Sigmoid colon (tissue), 6 donors: ENCODE measurements at regions not wholly inside any gene's neighbourhood (a gene's known extent, or its start where the extent isn't known, plus 50 kb on each side); places are given as distances from the start of the nearest gene placed in this dataset.

Experiments used
- DNase-seq: peaks from one replicate; pipeline ENCODE4 v3.0.0-alpha.2; 2019
- H3K27ac ChIP-seq, 4 donors: fragments of 200-600 bp; sonication (generic); one replicate each; pipeline ENCODE4 v1.5.1; 2016 to 2019; ENCODE audit warnings: mild to moderate bottlenecking in 1 of 4
- H3K27me3 ChIP-seq, 3 donors: fragments of 200-600 bp; sonication (generic); one replicate each; pipeline ENCODE4 v1.5.1; 2019; ENCODE audit warnings: mild to moderate bottlenecking in 1 of 3
- H3K36me3 ChIP-seq, 4 donors: fragments of 200-600 bp; sonication (generic); one replicate each; pipeline ENCODE4 v1.5.1; 2016 to 2019
- H3K4me1 ChIP-seq, 4 donors: fragments of 200-600 bp; sonication (generic); one replicate each; pipeline ENCODE4 v1.5.1; 2017 to 2019
- H3K4me3 ChIP-seq, 4 donors: fragments of 200-600 bp; sonication (generic); one replicate each; pipeline ENCODE4 v1.5.1; 2017 to 2019; ENCODE audit warnings: mild to moderate bottlenecking in 2 of 4, moderate library complexity in 1 of 4
- H3K9me3 ChIP-seq, 4 donors: fragments of 200-600 bp in 3 of 4; sonication (generic) in 3 of 4; one replicate each; pipeline versions ENCODE4 v1.5.1 to v1.6.1; 2013 to 2019
- CTCF ChIP-seq, 4 experiments: fragments of 450-650 bp in 3 of 4; fragments of 200-600 bp in 1 of 4; IDR thresholded peaks; one replicate each; pipeline ENCODE4 v1.5.1; 2016 to 2019; ENCODE audit warnings: antibody characterized with exemption in 4 of 4, mild to moderate bottlenecking in 3 of 4, moderate library complexity in 2 of 4
- EP300 ChIP-seq, 4 donors: sonication (generic); formaldehyde crosslinking; IDR thresholded peaks; one replicate each; pipeline ENCODE4 v1.6.1; 2017; ENCODE audit warnings: antibody characterized with exemption in 4 of 4
- POLR2A ChIP-seq, 2 donors: fragments of 450-650 bp; IDR thresholded peaks; one replicate each; pipeline ENCODE4 v1.6.1; 2016; ENCODE audit warnings: antibody characterized with exemption in 2 of 2, mild to moderate bottlenecking in 2 of 2, moderate library complexity in 2 of 2
- POLR2AphosphoS5 ChIP-seq, 4 donors: sonication (generic); formaldehyde crosslinking; IDR thresholded peaks; one replicate each; pipeline ENCODE4 v1.6.1; 2017; ENCODE audit warnings: antibody characterized with exemption in 4 of 4
- WGBS, 2 donors: extraction: QIAGEN DNeasy Blood & Tissue Kit; methylation state at CpG; one replicate each; pipeline ENCODE4 v1.1.7; 2013; 5-methylcytosine and 5-hydroxymethylcytosine counted together
- intact Hi-C: fragments of 100-400 bp; cut with DNase I; formaldehyde crosslinking; loops from one replicate; pipeline ENCODE4 v1.15.1; 2023
- donor health status: healthy with polysubstance abuse.
- donor health status: healthy.

GRCh38 chr18:27649621-27650020 is 464.5 kb upstream of the CHST9 start:
- WGBS, 2 donors, result 75 to 93% methylated on average over 3 of the region's 3 CpGs
- H3K4me3 ChIP-seq, result no peak overlapping the region
- DNase-seq, result no peak
- H3K9me3 ChIP-seq, result no peaks in the 10 kb centered on the region
- intact Hi-C loops, result no loop called here
- TF ChIP-seq CTCF (IDR thresholded peaks at IDR 0.05), result no peak
- no peak for TF ChIP-seq POLR2AphosphoS5 (IDR thresholded peaks at IDR 0.05)
- TF ChIP-seq POLR2A (IDR thresholded peaks at IDR 0.05), result no peak
- no peak for TF ChIP-seq EP300 (IDR thresholded peaks at IDR 0.05)
- no peak overlapping the region for H3K27ac ChIP-seq
- H3K4me1 ChIP-seq, result no peaks in the 10 kb centered on the region
- H3K27me3 ChIP-seq, result no peaks in the 10 kb centered on the region
- no peaks in the 10 kb centered on the region for H3K36me3 ChIP-seq

GRCh38 chr18:27645929-27646328 is 460.8 kb upstream of the CHST9 start:
- DNase-seq, result no peak
- H3K4me1 ChIP-seq, result no peaks in the 10 kb centered on the region
- H3K27me3 ChIP-seq, result no peaks in the 10 kb centered on the region
- H3K27ac ChIP-seq, result no peak overlapping the region
- WGBS, 2 donors, result 2 to 29% methylated on average over 1 of the region's 1 CpG
- no peaks in the 10 kb centered on the region for H3K9me3 ChIP-seq
- no peaks in the 10 kb centered on the region for H3K36me3 ChIP-seq
- no peak for TF ChIP-seq POLR2A (IDR thresholded peaks at IDR 0.05)
- no peak for TF ChIP-seq EP300 (IDR thresholded peaks at IDR 0.05)
- no peak for TF ChIP-seq POLR2AphosphoS5 (IDR thresholded peaks at IDR 0.05)
- no peak for TF ChIP-seq CTCF (IDR thresholded peaks at IDR 0.05)
- intact Hi-C loops, result no loop called here
- no peak overlapping the region for H3K4me3 ChIP-seq

GRCh38 chr18:27636576-27637085 is 451.5 kb upstream of the CHST9 start:
- no peak for TF ChIP-seq EP300 (IDR thresholded peaks at IDR 0.05)
- TF ChIP-seq POLR2AphosphoS5 (IDR thresholded peaks at IDR 0.05), result no peak
- TF ChIP-seq POLR2A (IDR thresholded peaks at IDR 0.05), result no peak
- no peak for TF ChIP-seq CTCF (IDR thresholded peaks at IDR 0.05)
- Histone ChIP-seq H3K27ac (no peak overlapping the region), H3K4me1 (no peaks in the 10 kb centered on the region), H3K27me3 (no peaks in the 10 kb centered on the region), H3K4me3 (no peak overlapping the region), H3K9me3 (no peaks in the 10 kb centered on the region), H3K36me3 (no peaks in the 10 kb centered on the region)
- 84 to 88% methylated on average over 9 of the region's 9 CpGs for WGBS, 2 donors
- intact Hi-C loops, result no loop called here
- DNase-seq, result no peak

GRCh38 chr18:27632706-27633105 is 447.6 kb upstream of the CHST9 start:
- TF ChIP-seq POLR2AphosphoS5 (IDR thresholded peaks at IDR 0.05) (no peak), CTCF (IDR thresholded peaks at IDR 0.05) (no peak), POLR2A (IDR thresholded peaks at IDR 0.05) (no peak), EP300 (IDR thresholded peaks at IDR 0.05) (no peak)
- WGBS, 2 donors, result 82 to 83% methylated on average over 1 of the region's 1 CpG
- no peaks in the 10 kb centered on the region for H3K9me3 ChIP-seq
- intact Hi-C loops, result no loop called here
- no peaks in the 10 kb centered on the region for H3K27me3 ChIP-seq
- no peak for DNase-seq
- H3K27ac ChIP-seq, result no peak overlapping the region
- H3K4me1 ChIP-seq, result no peaks in the 10 kb centered on the region
- H3K4me3 ChIP-seq, result no peak overlapping the region
- H3K36me3 ChIP-seq, result no peaks in the 10 kb centered on the region

GRCh38 chr18:27627927-27628326 is 442.8 kb upstream of the CHST9 start:
- no peaks in the 10 kb centered on the region for H3K4me1 ChIP-seq
- H3K4me3 ChIP-seq, result no peak overlapping the region
- intact Hi-C loops, result no loop called here
- DNase-seq, result no peak
- no peak for TF ChIP-seq EP300 (IDR thresholded peaks at IDR 0.05)
- TF ChIP-seq CTCF (IDR thresholded peaks at IDR 0.05), result no peak
- no peak for TF ChIP-seq POLR2A (IDR thresholded peaks at IDR 0.05)
- TF ChIP-seq POLR2AphosphoS5 (IDR thresholded peaks at IDR 0.05), result no peak
- WGBS, 2 donors, result 72 to 75% methylated on average over 4 of the region's 4 CpGs
- H3K9me3 ChIP-seq, result no peaks in the 10 kb centered on the region
- no peaks in the 10 kb centered on the region for H3K27me3 ChIP-seq
- no peaks in the 10 kb centered on the region for H3K36me3 ChIP-seq
- H3K27ac ChIP-seq, result no peak overlapping the region
